Panc1 (cell line): ENCODE measurements at regions not wholly inside any gene's neighbourhood (a gene's known extent, or its start where the extent isn't known, plus 50 kb on each side); places are given as distances from the start of the nearest gene placed in this dataset.

Experiments
- POLR2AphosphoS5 ChIP-seq: IDR thresholded peaks from 2 replicates; pipeline ENCODE4 v1.6.1; 2012; ENCODE audit warnings: mild to moderate bottlenecking, low read depth, low read length, moderate library complexity
- SIN3A ChIP-seq: IDR thresholded peaks from 2 replicates; pipeline ENCODE4 v1.6.1; 2012; ENCODE audit warnings: low read depth, mild to moderate bottlenecking, low read length, moderate library complexity, borderline replicate concordance; ENCODE audit not compliant: insufficient read depth
- TF ChIP-seq, protein P1 (sequence below): fragments of 450-650 bp; IDR thresholded peaks from 2 replicates; pipeline ENCODE4 v1.5.1; 2017; ENCODE audit warnings: mild to moderate bottlenecking

GRCh38 chr10:34008656-34009055, 674.2 kb upstream of the NRP1 start:
- TF ChIP-seq, protein P1, sequence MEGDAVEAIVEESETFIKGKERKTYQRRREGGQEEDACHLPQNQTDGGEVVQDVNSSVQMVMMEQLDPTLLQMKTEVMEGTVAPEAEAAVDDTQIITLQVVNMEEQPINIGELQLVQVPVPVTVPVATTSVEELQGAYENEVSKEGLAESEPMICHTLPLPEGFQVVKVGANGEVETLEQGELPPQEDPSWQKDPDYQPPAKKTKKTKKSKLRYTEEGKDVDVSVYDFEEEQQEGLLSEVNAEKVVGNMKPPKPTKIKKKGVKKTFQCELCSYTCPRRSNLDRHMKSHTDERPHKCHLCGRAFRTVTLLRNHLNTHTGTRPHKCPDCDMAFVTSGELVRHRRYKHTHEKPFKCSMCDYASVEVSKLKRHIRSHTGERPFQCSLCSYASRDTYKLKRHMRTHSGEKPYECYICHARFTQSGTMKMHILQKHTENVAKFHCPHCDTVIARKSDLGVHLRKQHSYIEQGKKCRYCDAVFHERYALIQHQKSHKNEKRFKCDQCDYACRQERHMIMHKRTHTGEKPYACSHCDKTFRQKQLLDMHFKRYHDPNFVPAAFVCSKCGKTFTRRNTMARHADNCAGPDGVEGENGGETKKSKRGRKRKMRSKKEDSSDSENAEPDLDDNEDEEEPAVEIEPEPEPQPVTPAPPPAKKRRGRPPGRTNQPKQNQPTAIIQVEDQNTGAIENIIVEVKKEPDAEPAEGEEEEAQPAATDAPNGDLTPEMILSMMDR, result no peak
- TF ChIP-seq POLR2AphosphoS5, result no peak
- no peak for TF ChIP-seq SIN3A
